ENCODE measurements at regions not wholly inside any gene's neighbourhood (a gene's known extent, or its start where the extent isn't known, plus 50 kb on each side); places are given as distances from the start of the nearest gene placed in this dataset.

GRCh38 chr19:31451686-31452330 lies 102.6 kb upstream of the TSHZ3 start:
- Histone ChIP-seq H3K9me3 (replicated peaks in 1 of 2; ENCODE audit: control insufficient read depth in 2 of 2, insufficient read depth in 1 of 2, low read depth in 1 of 2, low read length in 2 of 2) (no peaks in the 10 kb centered on the region), H3K36me3 (replicated peaks in 1 of 2; ENCODE audit: control insufficient read depth in 2 of 2, insufficient read depth in 2 of 2, low read length in 2 of 2) (no peaks in the 10 kb centered on the region), H2BK15ac (ENCODE audit: low read length) (no peak overlapping the region), H3K4me2 (ENCODE audit: insufficient read depth, low read length, poor library complexity, severe bottlenecking) (no peak overlapping the region), H2BK120ac (ENCODE audit: low read depth, low read length) (no peak overlapping the region), H3K9ac (ENCODE audit: low read depth, low read length, poor library complexity) (no peak overlapping the region), H3K4me3 (ENCODE audit: low read length in 2 of 2) (no peak overlapping the region), H3K23ac (ENCODE audit: low read depth, low read length, poor library complexity) (no peak overlapping the region), H3K14ac (ENCODE audit: low read length) (no peak overlapping the region), H2BK5ac (ENCODE audit: low read length) (no peak overlapping the region), H4K91ac (ENCODE audit: low read depth, low read length, poor library complexity) (no peak overlapping the region), H3K4ac (ENCODE audit: low read length) (no peak overlapping the region), H2AK5ac (ENCODE audit: low read depth, low read length) (no peak overlapping the region), H4K8ac (ENCODE audit: low read depth, low read length) (no peak overlapping the region), H2AFZ (ENCODE audit: low read length) (no peak overlapping the region), H3K18ac (ENCODE audit: low read length) (no peak overlapping the region), H2BK12ac (ENCODE audit: low read length) (no peak overlapping the region), H3K27me3 (ENCODE audit: control insufficient read depth in 3 of 3, insufficient read depth in 3 of 3, low read depth in 1 of 3, low read length in 3 of 3) (no peaks in the 10 kb centered on the region), H3K79me1 (ENCODE audit: low read depth, low read length) (no peaks in the 10 kb centered on the region), H3K4me1 (ENCODE audit: control insufficient read depth in 2 of 2, insufficient read depth in 1 of 2, low read depth in 1 of 2, low read length in 2 of 2) (no peaks in the 10 kb centered on the region), H3K27ac (replicated peaks; ENCODE audit: low read length) (no peak overlapping the region)
- no peak for DNase-seq (ENCODE audit: low spot score)
- no CpG with 5 or more reads among the region's 10 CpGs for WGBS, 2 donors (ENCODE audit: extremely low coverage in 2 of 2, insufficient read length in 2 of 2, insufficient replicate concordance in 1 of 2)

GRCh38 chr19:31459430-31459829 lies 110.2 kb upstream of the TSHZ3 start:
- Histone ChIP-seq H2BK5ac (ENCODE audit: low read length) (no peak overlapping the region), H2BK12ac (ENCODE audit: low read length) (no peak overlapping the region), H2AK5ac (ENCODE audit: low read depth, low read length) (no peak overlapping the region), H3K9me3 (replicated peaks in 1 of 2; ENCODE audit: control insufficient read depth in 2 of 2, insufficient read depth in 1 of 2, low read depth in 1 of 2, low read length in 2 of 2) (no peaks in the 10 kb centered on the region), H4K8ac (ENCODE audit: low read depth, low read length) (no peak overlapping the region), H3K23ac (ENCODE audit: low read depth, low read length, poor library complexity) (no peak overlapping the region), H3K79me1 (ENCODE audit: low read depth, low read length) (no peaks in the 10 kb centered on the region), H2AFZ (ENCODE audit: low read length) (no peak overlapping the region), H3K4me2 (ENCODE audit: insufficient read depth, low read length, poor library complexity, severe bottlenecking) (no peak overlapping the region), H2BK15ac (ENCODE audit: low read length) (no peak overlapping the region), H3K14ac (ENCODE audit: low read length) (no peak overlapping the region), H3K9ac (ENCODE audit: low read depth, low read length, poor library complexity) (no peak overlapping the region), H2BK120ac (ENCODE audit: low read depth, low read length) (no peak overlapping the region), H3K4me1 (ENCODE audit: control insufficient read depth in 2 of 2, insufficient read depth in 1 of 2, low read depth in 1 of 2, low read length in 2 of 2) (no peaks in the 10 kb centered on the region), H3K36me3 (replicated peaks in 1 of 2; ENCODE audit: control insufficient read depth in 2 of 2, insufficient read depth in 2 of 2, low read length in 2 of 2) (no peaks in the 10 kb centered on the region), H3K4me3 (ENCODE audit: low read length in 2 of 2) (no peak overlapping the region), H3K18ac (ENCODE audit: low read length) (no peak overlapping the region), H3K4ac (ENCODE audit: low read length) (no peak overlapping the region), H3K27me3 (ENCODE audit: control insufficient read depth in 3 of 3, insufficient read depth in 3 of 3, low read depth in 1 of 3, low read length in 3 of 3) (no peaks in the 10 kb centered on the region), H4K91ac (ENCODE audit: low read depth, low read length, poor library complexity) (no peak overlapping the region), H3K27ac (replicated peaks; ENCODE audit: low read length) (no peak overlapping the region)
- no CpG with 5 or more reads among the region's 3 CpGs for WGBS, 2 donors (ENCODE audit: extremely low coverage in 2 of 2, insufficient read length in 2 of 2, insufficient replicate concordance in 1 of 2)
- no peak for DNase-seq (ENCODE audit: low spot score)

- Histone ChIP-seq H3K14ac (ENCODE audit: low read length) (no peak overlapping the region), H4K8ac (ENCODE audit: low read depth, low read length) (no peak overlapping the region), H2BK15ac (ENCODE audit: low read length) (no peak overlapping the region), H3K23ac (ENCODE audit: low read depth, low read length, poor library complexity) (no peak overlapping the region), H2AFZ (ENCODE audit: low read length) (no peak overlapping the region), H2BK12ac (ENCODE audit: low read length) (no peak overlapping the region), H3K4ac (ENCODE audit: low read length) (no peak overlapping the region), H3K36me3 (replicated peaks in 1 of 2; ENCODE audit: control insufficient read depth in 2 of 2, insufficient read depth in 2 of 2, low read length in 2 of 2) (no peaks in the 10 kb centered on the region), H3K27ac (replicated peaks; ENCODE audit: low read length) (no peak overlapping the region), H2BK5ac (ENCODE audit: low read length) (no peak overlapping the region), H3K9ac (ENCODE audit: low read depth, low read length, poor library complexity) (no peak overlapping the region), H4K91ac (ENCODE audit: low read depth, low read length, poor library complexity) (no peak overlapping the region), H3K4me1 (ENCODE audit: control insufficient read depth in 2 of 2, insufficient read depth in 1 of 2, low read depth in 1 of 2, low read length in 2 of 2) (no peaks in the 10 kb centered on the region), H3K27me3 (ENCODE audit: control insufficient read depth in 3 of 3, insufficient read depth in 3 of 3, low read depth in 1 of 3, low read length in 3 of 3) (no peaks in the 10 kb centered on the region), H3K4me3 (ENCODE audit: low read length in 2 of 2) (no peak overlapping the region), H2BK120ac (ENCODE audit: low read depth, low read length) (no peak overlapping the region), H3K9me3 (replicated peaks in 1 of 2; ENCODE audit: control insufficient read depth in 2 of 2, insufficient read depth in 1 of 2, low read depth in 1 of 2, low read length in 2 of 2) (no peaks in the 10 kb centered on the region), H3K79me1 (ENCODE audit: low read depth, low read length) (no peaks in the 10 kb centered on the region), H3K18ac (ENCODE audit: low read length) (no peak overlapping the region), H2AK5ac (ENCODE audit: low read depth, low read length) (no peak overlapping the region), H3K4me2 (ENCODE audit: insufficient read depth, low read length, poor library complexity, severe bottlenecking) (no peak overlapping the region)
- no peak for DNase-seq (ENCODE audit: low spot score)
- no CpG with 5 or more reads among the region's 3 CpGs for WGBS, 2 donors (ENCODE audit: extremely low coverage in 2 of 2, insufficient read length in 2 of 2, insufficient replicate concordance in 1 of 2)
Measured at GRCh38 chr19:31461814-31462539, 112.7 kb upstream of the TSHZ3 start.

GRCh38 chr19:31470229-31470939 lies 121.1 kb upstream of the TSHZ3 start:
- H2BK15ac ChIP-seq (ENCODE audit: low read length): no peak overlapping the region

More at GRCh38 chr19:31470229-31470939, 121.1 kb upstream of the TSHZ3 start:
- Histone ChIP-seq H3K4ac (ENCODE audit: low read length) (no peak overlapping the region), H2BK120ac (ENCODE audit: low read depth, low read length) (no peak overlapping the region), H3K4me3 (ENCODE audit: low read length in 2 of 2) (no peak overlapping the region), H3K79me1 (ENCODE audit: low read depth, low read length) (no peaks in the 10 kb centered on the region), H2AFZ (ENCODE audit: low read length) (no peak overlapping the region), H3K27ac (replicated peaks; ENCODE audit: low read length) (no peak overlapping the region), H2BK12ac (ENCODE audit: low read length) (no peak overlapping the region), H3K4me1 (ENCODE audit: control insufficient read depth in 2 of 2, insufficient read depth in 1 of 2, low read depth in 1 of 2, low read length in 2 of 2) (no peaks in the 10 kb centered on the region), H3K23ac (ENCODE audit: low read depth, low read length, poor library complexity) (no peak overlapping the region), H3K14ac (ENCODE audit: low read length) (no peak overlapping the region), H3K18ac (ENCODE audit: low read length) (no peak overlapping the region), H4K8ac (ENCODE audit: low read depth, low read length) (no peak overlapping the region), H3K27me3 (ENCODE audit: control insufficient read depth in 3 of 3, insufficient read depth in 3 of 3, low read depth in 1 of 3, low read length in 3 of 3) (no peaks in the 10 kb centered on the region), H4K91ac (ENCODE audit: low read depth, low read length, poor library complexity) (no peak overlapping the region), H3K4me2 (ENCODE audit: insufficient read depth, low read length, poor library complexity, severe bottlenecking) (no peak overlapping the region), H3K36me3 (replicated peaks in 1 of 2; ENCODE audit: control insufficient read depth in 2 of 2, insufficient read depth in 2 of 2, low read length in 2 of 2) (no peaks in the 10 kb centered on the region), H3K9me3 (replicated peaks in 1 of 2; ENCODE audit: control insufficient read depth in 2 of 2, insufficient read depth in 1 of 2, low read depth in 1 of 2, low read length in 2 of 2) (no peaks in the 10 kb centered on the region), H3K9ac (ENCODE audit: low read depth, low read length, poor library complexity) (no peak overlapping the region), H2BK5ac (ENCODE audit: low read length) (no peak overlapping the region), H2AK5ac (ENCODE audit: low read depth, low read length) (no peak overlapping the region)
- no CpG with 5 or more reads among the region's 10 CpGs for WGBS, 2 donors (ENCODE audit: extremely low coverage in 2 of 2, insufficient read length in 2 of 2, insufficient replicate concordance in 1 of 2)
- DNase-seq (ENCODE audit: low spot score): no peak

All from neuronal stem cell (in vitro differentiated cells).